PC-9 (cell line): ENCODE measurements at regions not wholly inside any gene's neighbourhood (a gene's known extent, or its start where the extent isn't known, plus 50 kb on each side); places are given as distances from the start of the nearest gene placed in this dataset.

ENCODE experiments used
- CTCF ChIP-seq: fragments of 200-600 bp; sonication (generic); conservative IDR thresholded peaks from 2 replicates; pipeline ENCODE4 v1.6.1; 2017; ENCODE audit warnings: mixed run types, antibody characterized with exemption, mild to moderate bottlenecking, moderate library complexity
- EZH2 ChIP-seq: fragments of 200-600 bp; sonication (generic); IDR thresholded peaks from 2 replicates; pipeline ENCODE4 v1.8.0; 2017; ENCODE audit warnings: antibody characterized with exemption, low read depth

- TF ChIP-seq CTCF = no peak
- no peak for TF ChIP-seq EZH2
Measured at GRCh38 chr1:29563092-29563491, 326.8 kb downstream of the PTPRU start.
